ENCODE measurements at regions not wholly inside any gene's neighbourhood (a gene's known extent, or its start where the extent isn't known, plus 50 kb on each side); places are given as distances from the start of the nearest gene placed in this dataset.
"Not testable (repeated sequence)": the region's sequence is repeated elsewhere in the genome, so short reads cannot be mapped to it uniquely, and the experiment has no call there.

DNA sequence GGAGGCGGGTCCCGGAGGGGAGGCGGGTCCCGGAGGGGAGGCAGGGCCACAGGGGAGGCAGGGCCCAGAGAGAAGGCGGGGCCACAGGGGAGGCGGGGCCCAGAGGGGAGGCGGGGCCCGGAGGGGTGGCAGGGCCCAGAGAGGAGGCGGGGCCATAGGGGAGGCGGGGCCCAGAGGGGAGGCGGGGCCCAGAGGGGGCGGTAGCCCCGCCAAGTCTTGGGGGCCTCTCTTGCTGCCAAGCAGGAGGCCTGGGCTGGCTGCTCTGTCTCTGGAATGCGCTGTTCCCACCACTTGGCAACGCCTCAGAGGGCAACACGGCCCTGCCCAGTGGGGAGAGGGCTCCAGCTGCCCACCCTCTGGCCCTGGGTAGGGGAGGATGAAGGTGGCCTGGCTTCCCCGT lies 80.5 kb downstream of the YTHDF1 start:
- peak in 1 of 2 donors; percentile 12 for DNase-seq
- intact Hi-C loops (cut with DNase I) = no loop called here
- Histone ChIP-seq H3K27me3 (ENCODE audit: insufficient read depth in 3 of 3, low read length in 2 of 3) (peaks cover 0 to 46% (median 13%) of the 10 kb centered on the region in 3 donors), H3K27ac (no peak overlapping the region), H3K36me3 (ENCODE audit: insufficient read depth in 1 of 2, low read depth in 1 of 2) (no peaks in the 10 kb centered on the region), H3K9me3 (no peaks in the 10 kb centered on the region), H3K4me3 (no peak overlapping the region), H3K4me1 (no peaks in the 10 kb centered on the region)
- ATAC-seq = no peak
- TF ChIP-seq, protein P1, sequence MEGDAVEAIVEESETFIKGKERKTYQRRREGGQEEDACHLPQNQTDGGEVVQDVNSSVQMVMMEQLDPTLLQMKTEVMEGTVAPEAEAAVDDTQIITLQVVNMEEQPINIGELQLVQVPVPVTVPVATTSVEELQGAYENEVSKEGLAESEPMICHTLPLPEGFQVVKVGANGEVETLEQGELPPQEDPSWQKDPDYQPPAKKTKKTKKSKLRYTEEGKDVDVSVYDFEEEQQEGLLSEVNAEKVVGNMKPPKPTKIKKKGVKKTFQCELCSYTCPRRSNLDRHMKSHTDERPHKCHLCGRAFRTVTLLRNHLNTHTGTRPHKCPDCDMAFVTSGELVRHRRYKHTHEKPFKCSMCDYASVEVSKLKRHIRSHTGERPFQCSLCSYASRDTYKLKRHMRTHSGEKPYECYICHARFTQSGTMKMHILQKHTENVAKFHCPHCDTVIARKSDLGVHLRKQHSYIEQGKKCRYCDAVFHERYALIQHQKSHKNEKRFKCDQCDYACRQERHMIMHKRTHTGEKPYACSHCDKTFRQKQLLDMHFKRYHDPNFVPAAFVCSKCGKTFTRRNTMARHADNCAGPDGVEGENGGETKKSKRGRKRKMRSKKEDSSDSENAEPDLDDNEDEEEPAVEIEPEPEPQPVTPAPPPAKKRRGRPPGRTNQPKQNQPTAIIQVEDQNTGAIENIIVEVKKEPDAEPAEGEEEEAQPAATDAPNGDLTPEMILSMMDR (IDR thresholded peaks at IDR 0.05) = no peak
- WGBS, 3 donors = 57 to 79% (median 78%) methylated on average over 5 to 13 of the region's 17 CpGs

- peaks cover 0 to 49% (median 15%) of the 10 kb centered on the region in 3 donors for H3K27me3 ChIP-seq (ENCODE audit: insufficient read depth in 3 of 3, low read length in 2 of 3)
- intact Hi-C loops (cut with DNase I); H3K9me3 ChIP-seq; H3K4me1 ChIP-seq; H3K27ac ChIP-seq; ATAC-seq; H3K36me3 ChIP-seq (ENCODE audit: insufficient read depth in 1 of 2, low read depth in 1 of 2); H3K4me3 ChIP-seq: not testable (repeated sequence)
- DNase-seq = peak in 1 of 2 donors; percentile 35
- WGBS, 3 donors = 68 to 94% (median 80%) methylated on average over 3 to 8 of the region's 29 CpGs
These were observed 81.1 kb downstream of the YTHDF1 start for GRCh38 chr20:63134711-63135361.

GRCh38 chr20:63134201-63134612 lies 81.7 kb downstream of the YTHDF1 start:
- H3K4me3 ChIP-seq = no peak overlapping the region
- TF ChIP-seq, protein P1 (IDR thresholded peaks at IDR 0.05) = no peak
- ATAC-seq (no peak), DNase-seq (peak in 1 of 2 donors; percentile 46)
- no peak overlapping the region for H3K27ac ChIP-seq
- peaks cover 0 to 49% (median 18%) of the 10 kb centered on the region in 3 donors for H3K27me3 ChIP-seq (ENCODE audit: insufficient read depth in 3 of 3, low read length in 2 of 3)
- 79 to 86% (median 81%) methylated on average over 15 to 19 of the region's 19 CpGs for WGBS, 3 donors
- no peaks in the 10 kb centered on the region for H3K36me3 ChIP-seq (ENCODE audit: insufficient read depth in 1 of 2, low read depth in 1 of 2)
- intact Hi-C loops (cut with DNase I) = no loop called here
- H3K4me1 ChIP-seq = no peaks in the 10 kb centered on the region
- no peaks in the 10 kb centered on the region for H3K9me3 ChIP-seq

DNA sequence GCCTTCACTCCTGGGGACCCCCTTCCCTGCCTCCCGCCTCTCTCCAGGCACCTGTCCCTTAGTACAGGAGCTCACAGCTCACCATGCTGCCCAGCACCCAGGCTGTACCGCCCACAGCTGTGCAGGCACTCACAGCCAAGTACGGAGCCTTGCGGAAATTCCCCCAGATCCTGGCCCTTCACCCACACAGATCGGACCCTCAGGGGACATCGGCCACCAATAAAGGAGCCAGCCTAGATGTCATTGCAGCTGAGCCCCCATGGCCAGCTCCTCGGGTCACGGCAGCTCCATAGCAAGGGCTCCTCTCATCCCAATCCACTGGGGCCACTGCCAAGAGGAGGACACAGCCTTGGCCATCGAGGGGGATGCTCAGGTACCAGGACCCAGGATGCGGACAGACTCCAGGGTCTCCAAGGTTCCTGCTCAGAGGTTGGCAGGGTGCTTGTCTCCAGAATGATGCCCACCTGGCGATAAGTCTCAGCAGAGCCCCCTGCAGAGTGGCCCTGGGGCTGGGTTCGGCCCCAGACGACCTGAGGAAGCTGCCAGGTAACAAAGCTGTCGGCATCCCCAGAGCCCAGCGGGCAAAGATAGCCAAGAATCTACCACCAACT lies 82.3 kb downstream of the YTHDF1 start:
- TF ChIP-seq, protein P1 (IDR thresholded peaks at IDR 0.05) = no peak
- Histone ChIP-seq H3K4me1 (no peaks in the 10 kb centered on the region), H3K9me3 (no peaks in the 10 kb centered on the region), H3K36me3 (ENCODE audit: insufficient read depth in 1 of 2, low read depth in 1 of 2) (no peaks in the 10 kb centered on the region), H3K27me3 (ENCODE audit: insufficient read depth in 3 of 3, low read length in 2 of 3) (peaks cover 0 to 51% (median 21%) of the 10 kb centered on the region in 3 donors), H3K4me3 (no peak overlapping the region), H3K27ac (no peak overlapping the region)
- peak in 1 of 2 donors; percentile 23 for DNase-seq
- WGBS, 3 donors = 73 to 80% (median 77%) methylated on average over 15 of the region's 15 CpGs
- intact Hi-C loops (cut with DNase I) = no loop called here
- no peak for ATAC-seq

DNA sequence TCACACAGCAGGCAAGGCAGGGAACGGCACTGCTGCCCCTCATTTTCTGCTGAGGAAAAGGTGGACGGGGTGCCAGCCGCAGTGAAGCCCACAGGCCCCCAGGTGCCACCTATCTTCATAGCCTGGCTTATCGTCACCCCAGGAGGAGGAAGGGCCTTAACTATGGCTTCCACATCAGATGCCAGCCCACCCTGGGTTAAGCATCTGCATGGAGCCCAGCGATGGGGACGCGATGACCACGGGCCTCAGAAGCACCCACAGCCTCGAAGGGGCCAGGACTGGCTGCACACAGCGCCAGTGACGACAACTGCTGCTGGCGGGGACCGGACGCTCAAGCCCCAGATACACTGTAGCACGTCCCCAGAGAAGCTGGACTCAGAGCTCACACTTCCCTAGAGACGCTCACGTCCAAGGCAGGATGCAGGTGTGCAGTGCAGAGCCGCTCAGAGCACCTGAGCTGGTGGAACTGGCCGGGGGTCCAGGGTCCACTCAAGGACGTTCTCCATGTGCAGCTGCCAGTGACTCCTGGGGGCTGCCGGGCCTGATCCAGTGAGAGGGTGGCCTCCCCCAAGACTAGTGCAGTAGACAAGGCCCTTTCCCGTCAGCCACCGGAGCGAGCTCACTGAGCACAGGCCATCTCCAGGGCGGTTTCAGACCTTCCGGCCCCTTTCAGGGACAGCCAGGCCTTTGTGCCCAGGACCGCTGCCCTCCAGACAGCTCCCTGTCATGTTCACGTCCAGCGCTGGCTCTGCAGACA lies 83.0 kb downstream of the YTHDF1 start:
- ATAC-seq = no peak
- peaks cover 0 to 57% (median 19%) of the 10 kb centered on the region in 3 donors for H3K27me3 ChIP-seq (ENCODE audit: insufficient read depth in 3 of 3, low read length in 2 of 3)
- intact Hi-C loops (cut with DNase I) = no loop called here
- no peaks in the 10 kb centered on the region for H3K9me3 ChIP-seq
- no peak overlapping the region for H3K27ac ChIP-seq
- TF ChIP-seq, protein P1 (IDR thresholded peaks at IDR 0.05) = no peak
- H3K4me1 ChIP-seq = no peaks in the 10 kb centered on the region
- 75 to 76% (median 76%) methylated on average over 27 to 29 of the region's 29 CpGs for WGBS, 3 donors
- peak in 1 of 2 donors; percentile 26 for DNase-seq
- H3K4me3 ChIP-seq = no peak overlapping the region
- no peaks in the 10 kb centered on the region for H3K36me3 ChIP-seq (ENCODE audit: insufficient read depth in 1 of 2, low read depth in 1 of 2)
